ENCODE measurements at regions not wholly inside any gene's neighbourhood (a gene's known extent, or its start where the extent isn't known, plus 50 kb on each side); places are given as distances from the start of the nearest gene placed in this dataset.

- no peaks in the 10 kb centered on the region; the same call in 2 of the 3 replicates for H3K9me3 Mint-ChIP-seq
- no peak for TF ChIP-seq STAT1 (IDR thresholded peaks at IDR 0.05; ENCODE audit: unreplicated experiment)
- peaks cover 5% of the 10 kb centered on the region; the same call in 1 of the 2 replicates for H3K36me3 ChIP-seq (ENCODE audit: insufficient read depth)
- H3K4me3 ChIP-seq, result no peak overlapping the region
- no peak overlapping the region for H3K27ac ChIP-seq (ENCODE audit: low read depth)
- no peaks in the 10 kb centered on the region; the same call in none of the 2 replicates for H4K20me1 ChIP-seq (replicated peaks; ENCODE audit: insufficient read depth)
- no peak overlapping the region for H3K27ac Mint-ChIP-seq
- no peaks in the 10 kb centered on the region for H3K27me3 ChIP-seq (ENCODE audit: insufficient read depth)
- H3K4me1 ChIP-seq (ENCODE audit: insufficient read depth), result no peaks in the 10 kb centered on the region; the same call in 1 of the 2 replicates
- H3K9me2 ChIP-seq (ENCODE audit: insufficient read depth), result no peaks in the 10 kb centered on the region
- H3K27me3 Mint-ChIP-seq (ENCODE audit: insufficient read depth, low read depth, poor library complexity), result peaks cover 7% of the 10 kb centered on the region
- no peak for ATAC-seq
- H3F3A ChIP-seq (replicated peaks; ENCODE audit: low read depth), result no peaks in the 10 kb centered on the region
- no peak for DNase-seq (ENCODE audit: low spot score)
- H3K36me3 Mint-ChIP-seq (ENCODE audit: low read depth), result no peaks in the 10 kb centered on the region; the same call in 2 of the 3 replicates
- H2AFZ ChIP-seq, result no peak overlapping the region
- no peak overlapping the region for H3K4me2 ChIP-seq
- H3K79me2 ChIP-seq (replicated peaks; ENCODE audit: insufficient read depth), result no peaks in the 10 kb centered on the region
- no peak overlapping the region for H3K4me3 Mint-ChIP-seq
- peaks cover 6% of the 10 kb centered on the region for H3K4me1 Mint-ChIP-seq
Observed at GRCh38 chr12:4829161-4829792, 80.4 kb upstream of the KCNA1 start.

- no peak for ATAC-seq
- DNase-seq (ENCODE audit: low spot score), result no peak
- Histone ChIP-seq H3K4me1 (ENCODE audit: insufficient read depth) (no peaks in the 10 kb centered on the region; the same call in 1 of the 2 replicates), H4K20me1 (replicated peaks; ENCODE audit: insufficient read depth) (no peaks in the 10 kb centered on the region; the same call in none of the 2 replicates), H3K79me2 (replicated peaks; ENCODE audit: insufficient read depth) (no peaks in the 10 kb centered on the region), H3K27me3 (ENCODE audit: insufficient read depth) (no peaks in the 10 kb centered on the region), H3K9me2 (ENCODE audit: insufficient read depth) (no peaks in the 10 kb centered on the region), H2AFZ (no peak overlapping the region), H3K4me3 (no peak overlapping the region), H3K27ac (ENCODE audit: low read depth) (no peak overlapping the region), H3F3A (replicated peaks; ENCODE audit: low read depth) (no peaks in the 10 kb centered on the region), H3K4me2 (no peak overlapping the region), H3K36me3 (ENCODE audit: insufficient read depth) (peaks cover 5% of the 10 kb centered on the region; the same call in 1 of the 2 replicates)
- Mint-ChIP-seq H3K27ac (no peak overlapping the region), H3K36me3 (ENCODE audit: low read depth) (no peaks in the 10 kb centered on the region; the same call in 2 of the 3 replicates), H3K4me3 (no peak overlapping the region), H3K27me3 (ENCODE audit: insufficient read depth, low read depth, poor library complexity) (peaks cover 7% of the 10 kb centered on the region), H3K9me3 (no peaks in the 10 kb centered on the region; the same call in 2 of the 3 replicates), H3K4me1 (peaks cover 6% of the 10 kb centered on the region)
- TF ChIP-seq ETS1 (IDR thresholded peaks at IDR 0.05) (no peak), REST (IDR thresholded peaks at IDR 0.05; ENCODE audit: unreplicated experiment) (no peak), ZNF331 (CRISPR knock-in tag; IDR thresholded peaks at IDR 0.05; ENCODE audit: low read depth) (no peak), ZNF462 (CRISPR knock-in tag; IDR thresholded peaks at IDR 0.05) (no peak)
Observed at GRCh38 chr12:4829793-4830162, 79.9 kb upstream of the KCNA1 start.

Data from GM23338 (cell line).